PFSK-1 (cell line): ENCODE measurements at regions not wholly inside any gene's neighbourhood (a gene's known extent, or its start where the extent isn't known, plus 50 kb on each side); places are given as distances from the start of the nearest gene placed in this dataset.

Source experiments
- FOXP2 ChIP-seq: optimal IDR thresholded peaks from 2 replicates; pipeline ENCODE3; 2011; ENCODE audit warnings: borderline replicate concordance, control low read depth, inconsistent platforms; ENCODE audit not compliant: insufficient read depth; ENCODE audit errors: extremely low read length, extremely low read depth
- POLR2AphosphoS5 ChIP-seq: IDR thresholded peaks from 2 replicates; pipeline ENCODE4 v1.6.1; 2012; ENCODE audit warnings: low read depth, mild to moderate bottlenecking, control low read depth, low read length, moderate library complexity
- SIN3A ChIP-seq: IDR thresholded peaks from 2 replicates; pipeline ENCODE4 v1.6.1; 2012; ENCODE audit warnings: mild to moderate bottlenecking, low read length, moderate library complexity, borderline replicate concordance; ENCODE audit not compliant: insufficient read depth
- TAF1 ChIP-seq: IDR thresholded peaks from 2 replicates; pipeline ENCODE4 v1.6.1; 2012; ENCODE audit warnings: low read length, control low read depth, borderline replicate concordance; ENCODE audit not compliant: insufficient read depth
- TF ChIP-seq, protein P1 (sequence below), 2 experiments: IDR thresholded peaks; 2 replicates each; pipeline versions ENCODE4 v1.6.1 to v1.8.0; 2011 to 2012; ENCODE audit warnings: low read depth in 2 of 2, low read length in 2 of 2, control low read depth in 1 of 2, inconsistent platforms in 1 of 2, mild to moderate bottlenecking in 1 of 2, moderate library complexity in 1 of 2; ENCODE audit not compliant: insufficient read depth in 1 of 2

DNA sequence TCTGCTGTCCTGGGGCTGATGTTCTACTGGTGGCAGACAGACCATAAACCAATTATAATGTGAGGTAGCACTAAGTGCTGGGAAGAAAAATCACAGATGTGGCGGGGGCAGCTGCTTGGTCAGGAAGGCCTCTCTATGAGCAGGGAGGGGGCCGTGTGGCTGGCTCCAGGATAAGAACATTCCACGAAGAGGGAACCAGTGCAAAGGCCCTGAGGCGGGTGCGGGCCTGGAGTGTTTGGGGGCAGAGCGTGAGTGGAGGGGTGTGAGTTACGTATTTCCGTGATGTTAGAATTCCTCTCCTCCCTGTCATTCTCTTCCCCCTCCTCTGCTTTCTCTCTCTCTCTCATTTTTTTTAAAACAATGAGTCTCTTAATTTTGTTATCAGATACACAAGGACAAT lies 67.2 kb downstream of the CEBPB start:
- TF ChIP-seq POLR2AphosphoS5 (no peak), FOXP2 (no peak), TAF1 (no peak), SIN3A (no peak)
- TF ChIP-seq, protein P1, sequence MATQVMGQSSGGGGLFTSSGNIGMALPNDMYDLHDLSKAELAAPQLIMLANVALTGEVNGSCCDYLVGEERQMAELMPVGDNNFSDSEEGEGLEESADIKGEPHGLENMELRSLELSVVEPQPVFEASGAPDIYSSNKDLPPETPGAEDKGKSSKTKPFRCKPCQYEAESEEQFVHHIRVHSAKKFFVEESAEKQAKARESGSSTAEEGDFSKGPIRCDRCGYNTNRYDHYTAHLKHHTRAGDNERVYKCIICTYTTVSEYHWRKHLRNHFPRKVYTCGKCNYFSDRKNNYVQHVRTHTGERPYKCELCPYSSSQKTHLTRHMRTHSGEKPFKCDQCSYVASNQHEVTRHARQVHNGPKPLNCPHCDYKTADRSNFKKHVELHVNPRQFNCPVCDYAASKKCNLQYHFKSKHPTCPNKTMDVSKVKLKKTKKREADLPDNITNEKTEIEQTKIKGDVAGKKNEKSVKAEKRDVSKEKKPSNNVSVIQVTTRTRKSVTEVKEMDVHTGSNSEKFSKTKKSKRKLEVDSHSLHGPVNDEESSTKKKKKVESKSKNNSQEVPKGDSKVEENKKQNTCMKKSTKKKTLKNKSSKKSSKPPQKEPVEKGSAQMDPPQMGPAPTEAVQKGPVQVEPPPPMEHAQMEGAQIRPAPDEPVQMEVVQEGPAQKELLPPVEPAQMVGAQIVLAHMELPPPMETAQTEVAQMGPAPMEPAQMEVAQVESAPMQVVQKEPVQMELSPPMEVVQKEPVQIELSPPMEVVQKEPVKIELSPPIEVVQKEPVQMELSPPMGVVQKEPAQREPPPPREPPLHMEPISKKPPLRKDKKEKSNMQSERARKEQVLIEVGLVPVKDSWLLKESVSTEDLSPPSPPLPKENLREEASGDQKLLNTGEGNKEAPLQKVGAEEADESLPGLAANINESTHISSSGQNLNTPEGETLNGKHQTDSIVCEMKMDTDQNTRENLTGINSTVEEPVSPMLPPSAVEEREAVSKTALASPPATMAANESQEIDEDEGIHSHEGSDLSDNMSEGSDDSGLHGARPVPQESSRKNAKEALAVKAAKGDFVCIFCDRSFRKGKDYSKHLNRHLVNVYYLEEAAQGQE (IDR thresholded peaks at IDR 0.05; ENCODE audit: insufficient read depth in 1 of 2, low read depth in 2 of 2, low read length in 2 of 2) = no peak

DNA sequence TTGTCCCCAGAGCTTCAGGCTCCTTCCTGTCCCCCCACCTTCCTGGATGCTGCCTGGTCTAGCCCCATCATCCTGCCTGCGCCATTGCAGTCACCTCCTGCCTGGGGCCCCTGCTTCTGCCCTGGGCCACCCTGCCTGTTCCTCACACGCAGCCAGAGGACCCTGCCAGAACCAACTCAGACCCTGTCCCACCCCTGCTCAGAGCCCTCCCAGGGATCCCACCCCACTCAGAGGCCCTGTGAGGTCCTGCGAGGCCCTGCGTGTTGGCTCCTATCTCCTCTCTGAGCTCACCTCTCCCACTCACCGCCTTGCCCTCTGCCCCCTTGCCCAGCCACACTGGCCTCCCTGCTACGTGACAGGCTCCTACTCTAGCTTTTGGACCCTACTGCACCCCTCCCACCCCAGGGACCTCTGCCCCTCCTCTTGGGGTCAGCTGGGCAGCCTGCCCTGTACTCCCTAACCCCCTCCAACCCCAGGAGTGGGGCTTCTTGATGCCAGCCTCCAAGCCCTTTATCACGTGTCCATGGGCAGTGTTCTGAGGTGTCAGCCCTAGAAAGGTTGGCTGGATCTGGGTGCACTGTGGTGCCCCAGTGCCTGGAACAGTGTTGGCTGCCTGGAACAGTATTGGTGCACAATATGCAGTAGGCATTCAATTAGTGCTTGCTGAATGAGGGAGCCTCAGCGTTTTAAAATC lies 68.3 kb downstream of the CEBPB start:
- TF ChIP-seq POLR2AphosphoS5 (no peak), SIN3A (no peak), TAF1 (no peak), FOXP2 (no peak)
- TF ChIP-seq, protein P1 (IDR thresholded peaks at IDR 0.05; ENCODE audit: insufficient read depth in 1 of 2, low read depth in 2 of 2, low read length in 2 of 2) = no peak

DNA sequence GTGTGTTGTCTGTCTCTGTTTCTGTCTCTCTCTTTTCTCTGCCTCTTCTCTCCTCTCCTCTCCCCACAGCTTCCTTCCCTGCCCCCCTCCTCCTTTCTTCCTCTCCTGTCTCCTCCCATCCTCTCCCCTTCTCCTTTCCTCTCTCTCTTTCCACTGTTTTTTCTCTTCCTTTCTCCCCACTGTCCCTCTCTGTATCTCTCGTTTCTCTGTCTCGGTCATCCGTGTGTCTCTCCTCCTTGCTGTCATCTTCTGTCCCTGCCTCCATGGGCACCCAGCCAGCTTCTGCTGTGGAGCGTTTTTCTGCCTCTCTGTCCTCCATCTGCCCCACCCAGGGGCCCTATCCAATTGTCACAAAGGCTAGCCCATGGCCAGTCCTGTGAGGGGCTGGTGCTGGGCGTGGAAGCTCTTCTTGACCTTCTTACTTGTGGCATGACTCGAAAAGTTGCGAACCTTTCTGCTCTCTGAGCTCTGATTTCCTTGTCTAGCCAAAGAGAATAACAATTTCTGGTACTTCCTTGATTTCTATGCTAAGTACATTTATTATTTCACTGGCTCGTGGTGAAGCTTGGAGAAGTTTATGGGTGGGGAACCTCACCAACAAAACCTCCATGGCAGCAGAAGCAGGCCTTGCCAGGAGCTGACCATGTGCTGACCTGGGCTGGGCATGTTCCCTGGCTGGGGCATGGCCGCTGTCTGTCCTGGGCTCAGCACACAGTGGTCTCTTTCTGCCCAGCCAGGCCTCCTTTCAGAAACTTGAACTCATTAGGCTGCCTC lies 69.3 kb downstream of the CEBPB start:
- TF ChIP-seq FOXP2 (no peak), POLR2AphosphoS5 (no peak), SIN3A (no peak), TAF1 (no peak)
- TF ChIP-seq, protein P1 (IDR thresholded peaks at IDR 0.05; ENCODE audit: insufficient read depth in 1 of 2, low read depth in 2 of 2, low read length in 2 of 2) = no peak

DNA sequence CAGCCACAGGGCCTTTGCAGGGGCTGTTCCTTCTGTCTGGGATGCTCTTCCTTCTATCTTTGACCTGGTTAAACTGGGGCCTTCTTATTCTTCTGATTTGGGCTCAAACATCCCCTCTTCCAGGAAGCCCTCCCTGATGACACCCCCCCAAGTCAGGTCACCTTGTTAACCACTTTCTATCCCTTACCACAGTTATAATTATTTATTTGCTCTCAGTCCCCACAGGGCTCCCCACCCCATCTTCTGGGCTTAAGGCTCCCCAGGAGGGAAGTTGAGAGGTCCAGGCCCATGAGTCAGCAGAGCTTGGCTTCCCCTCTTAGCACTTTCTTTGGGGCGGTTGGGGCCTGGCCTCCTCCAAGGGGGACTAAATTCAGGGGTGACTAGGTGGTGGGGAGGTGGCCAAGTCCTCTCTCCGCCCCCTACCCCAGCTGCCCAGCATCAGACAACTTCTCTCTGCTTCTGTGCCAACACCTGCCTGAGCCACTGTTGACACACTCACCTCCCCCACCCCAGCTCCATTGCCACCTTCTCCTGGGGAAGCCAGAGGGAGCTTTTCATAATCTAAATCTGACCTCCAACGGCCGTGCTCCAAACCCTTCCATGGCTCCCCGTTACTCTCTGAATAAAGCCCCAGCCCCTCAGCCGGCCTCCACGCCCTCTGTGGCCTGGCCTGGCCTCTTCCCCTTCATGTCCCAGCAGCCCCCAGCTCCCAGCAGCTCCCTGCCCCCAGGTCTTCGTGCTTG lies 70.0 kb downstream of the CEBPB start:
- TF ChIP-seq FOXP2 = no peak

DNA sequence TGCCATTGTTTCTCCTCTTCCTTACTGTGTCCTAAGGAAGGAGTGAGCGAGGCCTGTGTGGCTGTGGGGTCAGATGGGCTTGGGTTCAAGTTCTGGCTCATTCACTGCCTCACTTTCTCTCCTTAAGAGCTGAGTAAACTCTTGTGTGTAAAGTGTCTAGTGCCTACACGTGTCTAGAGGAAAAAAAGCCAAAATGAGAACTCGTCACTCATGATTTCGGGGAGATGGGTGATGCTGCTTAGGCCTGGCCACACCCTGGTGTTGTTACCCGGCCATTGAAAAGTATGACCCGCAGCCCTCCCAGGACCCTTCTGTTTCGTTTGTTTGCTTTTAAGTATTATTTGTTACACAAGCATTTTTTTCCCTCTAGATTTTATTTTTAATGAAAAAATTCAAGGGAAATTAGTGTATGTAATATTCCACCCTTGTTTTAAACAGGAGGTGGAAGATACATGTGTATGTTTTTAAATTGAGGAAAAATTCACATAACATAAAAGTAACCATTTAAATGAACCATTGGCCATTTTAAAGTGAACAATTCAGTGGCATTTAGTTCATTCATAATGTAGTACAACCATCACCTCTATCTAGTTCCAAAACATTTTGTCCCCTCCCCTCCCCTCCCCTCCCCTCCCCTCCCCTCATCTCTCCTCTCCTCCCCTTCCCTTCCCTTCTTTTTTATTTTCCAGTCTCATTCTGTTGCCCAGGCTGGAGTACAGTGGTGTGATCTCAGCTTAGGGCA lies 71.0 kb downstream of the CEBPB start:
- TF ChIP-seq SIN3A (no peak), TAF1 (no peak)
